Suprapubic skin (tissue), 4 donors: ENCODE measurements at regions not wholly inside any gene's neighbourhood (a gene's known extent, or its start where the extent isn't known, plus 50 kb on each side); places are given as distances from the start of the nearest gene placed in this dataset.

Experiments used
- DNase-seq, 2 donors: peaks; one replicate each; pipeline ENCODE4 v3.0.0-alpha.2; 2019; ENCODE audit warnings: low spot score in 2 of 2
- H3K27ac ChIP-seq: fragments of 200-600 bp; sonication (generic); one replicate; pipeline ENCODE4 v1.5.1; 2019
- H3K27me3 ChIP-seq: fragments of 200-600 bp; sonication (generic); one replicate; pipeline ENCODE4 v1.5.1; 2019
- H3K36me3 ChIP-seq: fragments of 200-600 bp; sonication (generic); one replicate; pipeline ENCODE4 v1.5.1; 2019
- H3K4me1 ChIP-seq: fragments of 200-600 bp; sonication (generic); one replicate; pipeline ENCODE4 v1.5.1; 2019
- H3K4me3 ChIP-seq: fragments of 200-600 bp; sonication (generic); one replicate; pipeline ENCODE4 v1.5.1; 2019; ENCODE audit warnings: mild to moderate bottlenecking
- H3K9me3 ChIP-seq: fragments of 200-600 bp; sonication (generic); one replicate; pipeline ENCODE4 v1.5.1; 2019
- CTCF ChIP-seq, 2 donors: fragments of 200-600 bp in 1 of 2; fragments of 450-650 bp in 1 of 2; sonication (generic) in 1 of 2; IDR thresholded peaks; one replicate each; pipeline ENCODE4 v1.5.1; 2016 to 2019; ENCODE audit warnings: antibody characterized with exemption in 2 of 2, mild to moderate bottlenecking in 1 of 2, moderate library complexity in 1 of 2
- EP300 ChIP-seq: sonication (generic); formaldehyde crosslinking; IDR thresholded peaks from one replicate; pipeline ENCODE4 v1.6.1; 2017; ENCODE audit warnings: antibody characterized with exemption
- POLR2A ChIP-seq, 2 donors: fragments of 450-650 bp; IDR thresholded peaks; one replicate each; pipeline ENCODE4 v1.6.1; 2017; ENCODE audit warnings: antibody characterized with exemption in 2 of 2, mild to moderate bottlenecking in 2 of 2, moderate library complexity in 2 of 2
- POLR2AphosphoS5 ChIP-seq, 3 donors: sonication (generic); formaldehyde crosslinking; IDR thresholded peaks; one replicate each; pipeline ENCODE4 v1.6.1; 2017; ENCODE audit warnings: antibody characterized with exemption in 3 of 3
- WGBS: methylation state at CpG from one replicate; pipeline ENCODE4 v1.1.5; 2018; 5-methylcytosine and 5-hydroxymethylcytosine counted together

GRCh38 chr6:76719449-76719848 is 647.0 kb upstream of the IMPG1 start:
- Histone ChIP-seq H3K27ac (no peak overlapping the region), H3K27me3 (no peaks in the 10 kb centered on the region), H3K9me3 (no peaks in the 10 kb centered on the region), H3K4me3 (no peak overlapping the region), H3K4me1 (no peaks in the 10 kb centered on the region), H3K36me3 (no peaks in the 10 kb centered on the region)
- TF ChIP-seq CTCF (IDR thresholded peaks at IDR 0.05) (no peak), POLR2A (IDR thresholded peaks at IDR 0.05) (no peak), EP300 (no peak), POLR2AphosphoS5 (IDR thresholded peaks at IDR 0.05) (no peak)
- no peak for DNase-seq
- WGBS: 66% methylated on average over 1 of the region's 1 CpG

GRCh38 chr6:76708641-76709331 is 636.3 kb upstream of the IMPG1 start:
- Histone ChIP-seq H3K27ac (no peak overlapping the region), H3K4me3 (no peak overlapping the region), H3K27me3 (no peaks in the 10 kb centered on the region), H3K36me3 (no peaks in the 10 kb centered on the region), H3K9me3 (no peaks in the 10 kb centered on the region), H3K4me1 (no peaks in the 10 kb centered on the region)
- TF ChIP-seq POLR2AphosphoS5 (IDR thresholded peaks at IDR 0.05): no peak
- TF ChIP-seq EP300: no peak
- no peak for TF ChIP-seq CTCF (IDR thresholded peaks at IDR 0.05)
- no peak for TF ChIP-seq POLR2A (IDR thresholded peaks at IDR 0.05)
- no peak for DNase-seq
- WGBS: 86% methylated on average over 5 of the region's 5 CpGs

GRCh38 chr6:76707630-76708029 is 635.2 kb upstream of the IMPG1 start:
- Histone ChIP-seq H3K27ac (no peak overlapping the region), H3K27me3 (no peaks in the 10 kb centered on the region), H3K4me3 (no peak overlapping the region), H3K36me3 (no peaks in the 10 kb centered on the region), H3K9me3 (no peaks in the 10 kb centered on the region), H3K4me1 (no peaks in the 10 kb centered on the region)
- TF ChIP-seq CTCF (IDR thresholded peaks at IDR 0.05) (no peak), POLR2A (IDR thresholded peaks at IDR 0.05) (no peak), POLR2AphosphoS5 (IDR thresholded peaks at IDR 0.05) (no peak)
- DNase-seq: no peak

- no peak for DNase-seq
- whole genome bisulfite sequencing: 34% methylated on average over 1 of the region's 1 CpG
- H3K4me1 ChIP-seq: no peaks in the 10 kb centered on the region
- no peak overlapping the region for H3K4me3 ChIP-seq
- H3K9me3 ChIP-seq: no peaks in the 10 kb centered on the region
- H3K36me3 ChIP-seq: no peaks in the 10 kb centered on the region
- no peak overlapping the region for H3K27ac ChIP-seq
- no peaks in the 10 kb centered on the region for H3K27me3 ChIP-seq
- TF ChIP-seq EP300 (no peak), POLR2A (IDR thresholded peaks at IDR 0.05) (no peak), CTCF (IDR thresholded peaks at IDR 0.05) (no peak), POLR2AphosphoS5 (IDR thresholded peaks at IDR 0.05) (no peak)
These were observed 634.2 kb upstream of the IMPG1 start for GRCh38 chr6:76706631-76707030.

GRCh38 chr6:76706086-76706485 is 633.6 kb upstream of the IMPG1 start:
- H3K27me3 ChIP-seq: no peaks in the 10 kb centered on the region
- WGBS: 57% methylated on average over 2 of the region's 2 CpGs
- no peaks in the 10 kb centered on the region for H3K36me3 ChIP-seq
- DNase-seq: no peak
- H3K9me3 ChIP-seq: no peaks in the 10 kb centered on the region
- no peak for TF ChIP-seq CTCF (IDR thresholded peaks at IDR 0.05)
- no peak for TF ChIP-seq POLR2AphosphoS5 (IDR thresholded peaks at IDR 0.05)
- TF ChIP-seq EP300: no peak
- TF ChIP-seq POLR2A (IDR thresholded peaks at IDR 0.05): no peak
- H3K27ac ChIP-seq: no peak overlapping the region
- no peaks in the 10 kb centered on the region for H3K4me1 ChIP-seq
- H3K4me3 ChIP-seq: no peak overlapping the region
